Memory B cell (primary cell): ENCODE measurements at regions not wholly inside any gene's neighbourhood (a gene's known extent, or its start where the extent isn't known, plus 50 kb on each side); places are given as distances from the start of the nearest gene placed in this dataset.

Experiments
- ATAC-seq: fragments of 150-1000 bp; cut with Tn5 transposase; 2 replicates; pipeline ENCODE4 v1.10.0; 2021; ENCODE audit warnings: low read depth, mild to moderate bottlenecking, moderate library complexity
- DNase-seq, 2 donors: peaks; one replicate each; pipeline ENCODE4 v3.0.0; 2022; ENCODE audit warnings: low spot score in 2 of 2
- H3K27ac Mint-ChIP-seq: one replicate; pipeline ENCODE4 v1.8.0; 2022; ENCODE audit warnings: mild to moderate bottlenecking, moderate library complexity, mixed read lengths
- H3K27me3 Mint-ChIP-seq: one replicate; pipeline ENCODE4 v1.8.0; 2022; ENCODE audit warnings: mixed read lengths
- H3K36me3 Mint-ChIP-seq: one replicate; pipeline ENCODE4 v1.8.0; 2022; ENCODE audit warnings: mild to moderate bottlenecking, mixed read lengths
- H3K4me1 Mint-ChIP-seq: one replicate; pipeline ENCODE4 v1.8.0; 2022; ENCODE audit warnings: mixed read lengths
- H3K4me3 Mint-ChIP-seq: one replicate; pipeline ENCODE4 v1.8.0; 2022; ENCODE audit warnings: mild to moderate bottlenecking, moderate library complexity, mixed read lengths
- H3K9me3 Mint-ChIP-seq: one replicate; pipeline ENCODE4 v1.8.0; 2022; ENCODE audit warnings: mixed read lengths

DNA sequence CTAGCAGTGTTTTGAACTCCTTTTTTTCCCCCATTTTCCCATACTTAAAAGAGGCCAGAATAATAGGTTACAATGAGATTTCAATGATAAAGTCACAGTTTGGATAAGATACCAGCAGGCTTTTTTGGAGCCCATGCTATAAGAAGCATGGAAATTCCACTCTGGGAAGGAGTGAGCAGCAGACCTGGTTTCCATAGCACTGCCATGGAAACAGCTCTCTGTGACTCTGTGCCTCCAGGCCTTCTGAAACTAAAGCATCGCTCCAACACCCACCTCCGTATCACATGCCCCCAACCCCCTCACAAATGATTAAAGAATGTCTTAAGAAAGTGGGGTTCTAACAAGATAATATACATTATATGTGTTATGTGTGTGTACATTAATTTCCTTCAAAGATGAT lies 165.0 kb downstream of the GRIN2B start:
- no peak overlapping the region for H3K27ac Mint-ChIP-seq
- H3K27me3 Mint-ChIP-seq: peaks cover 3% of the 10 kb centered on the region
- no peak overlapping the region for H3K4me3 Mint-ChIP-seq
- ATAC-seq (no peak), DNase-seq (no peak)
- no peaks in the 10 kb centered on the region for H3K4me1 Mint-ChIP-seq
- no peaks in the 10 kb centered on the region for H3K9me3 Mint-ChIP-seq
- H3K36me3 Mint-ChIP-seq: no peaks in the 10 kb centered on the region

DNA sequence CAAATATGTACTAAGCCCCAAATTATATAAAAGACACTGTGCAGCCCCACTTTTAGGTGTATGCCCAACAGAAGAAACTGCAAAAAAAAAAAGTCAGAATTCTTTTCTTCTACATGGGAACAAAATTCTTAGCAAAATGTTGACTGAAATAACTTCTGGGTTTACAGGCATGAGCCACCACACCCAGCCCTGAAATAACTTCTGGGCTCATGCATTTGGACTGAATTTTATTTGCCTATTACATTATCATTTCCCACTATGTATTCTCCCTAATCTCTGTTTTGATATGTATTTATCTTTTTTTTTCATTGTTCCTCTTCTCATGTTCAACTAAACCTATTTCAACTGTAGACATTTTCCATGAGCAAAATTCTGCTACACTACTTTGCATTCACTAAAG lies 169.2 kb downstream of the GRIN2B start:
- Mint-ChIP-seq H3K36me3 (no peaks in the 10 kb centered on the region), H3K4me3 (no peak overlapping the region), H3K9me3 (no peaks in the 10 kb centered on the region), H3K4me1 (no peaks in the 10 kb centered on the region), H3K27me3 (peaks cover 6% of the 10 kb centered on the region), H3K27ac (no peak overlapping the region)
- no peak for ATAC-seq
- no peak for DNase-seq

DNA sequence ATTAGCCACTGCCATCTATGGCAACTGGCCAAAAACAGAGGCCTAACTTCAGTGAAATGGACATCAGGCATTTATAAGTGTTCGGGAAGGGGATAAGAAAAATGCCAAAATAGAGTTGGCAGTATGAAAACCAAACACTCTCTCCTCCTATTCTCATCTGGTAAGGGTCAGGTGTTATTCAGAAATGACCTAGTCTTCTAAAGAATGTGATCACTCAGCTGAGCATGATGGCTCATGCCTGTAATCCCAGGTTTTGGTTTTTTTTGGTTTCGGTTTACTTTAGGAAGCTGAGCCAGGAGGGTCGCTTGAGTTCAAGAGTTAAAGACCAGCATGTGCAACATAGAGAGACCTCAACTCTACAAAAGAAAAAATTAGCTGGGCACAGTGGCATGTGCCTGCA lies 170.3 kb downstream of the GRIN2B start:
- Mint-ChIP-seq H3K27ac (no peak overlapping the region), H3K4me3 (no peak overlapping the region), H3K27me3 (peaks cover 8% of the 10 kb centered on the region), H3K4me1 (no peaks in the 10 kb centered on the region), H3K9me3 (peaks cover 2% of the 10 kb centered on the region), H3K36me3 (no peaks in the 10 kb centered on the region)
- DNase-seq (no peak), ATAC-seq (no peak)

DNA sequence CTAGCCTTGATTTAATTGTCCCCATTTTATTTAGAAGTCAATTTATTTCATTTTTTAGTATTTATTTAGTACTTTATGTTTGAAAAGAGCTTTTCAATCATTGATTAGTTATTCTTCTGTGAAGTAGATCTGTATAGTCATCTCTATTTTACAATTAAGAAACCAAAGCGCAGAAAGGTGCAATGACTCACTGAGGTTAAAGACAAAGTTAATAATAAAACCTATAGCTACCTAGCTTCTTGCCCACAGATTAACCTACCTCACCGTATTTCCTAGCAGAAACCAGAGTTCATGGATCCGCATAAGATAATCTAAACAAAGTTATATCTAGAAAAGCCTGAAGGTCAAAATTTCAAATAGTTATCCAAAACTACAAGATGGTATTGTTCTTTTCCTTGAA lies 176.4 kb downstream of the GRIN2B start:
- no peaks in the 10 kb centered on the region for H3K4me1 Mint-ChIP-seq
- DNase-seq: no peak

DNA sequence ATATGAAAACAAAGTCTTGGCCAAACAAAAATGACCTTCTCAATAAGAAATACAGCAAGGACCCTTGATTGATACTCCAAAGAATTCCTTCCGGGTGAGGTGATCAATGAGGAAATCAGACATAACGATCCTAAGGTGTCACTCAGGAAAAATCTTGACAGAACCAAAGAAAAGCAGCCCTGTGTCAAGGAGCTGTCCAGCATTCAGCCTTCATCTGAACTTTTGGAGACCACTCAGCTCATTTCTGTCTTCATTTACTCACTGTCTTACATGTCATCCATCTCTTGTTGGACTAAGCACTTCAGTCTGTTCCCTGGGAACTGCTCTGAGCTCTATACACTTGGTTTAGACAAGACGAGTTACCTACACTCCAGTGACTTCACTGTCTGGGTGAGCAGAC lies 179.9 kb downstream of the GRIN2B start:
- Mint-ChIP-seq H3K27ac (no peak overlapping the region), H3K4me1 (no peaks in the 10 kb centered on the region), H3K36me3 (no peaks in the 10 kb centered on the region), H3K9me3 (peaks cover 2% of the 10 kb centered on the region), H3K4me3 (no peak overlapping the region), H3K27me3 (peaks cover 2% of the 10 kb centered on the region)
- no peak for ATAC-seq
- DNase-seq: no peak

More for the DNA sequence above, 176.4 kb downstream of the GRIN2B start:
- no peak for ATAC-seq
- H3K4me3 Mint-ChIP-seq: no peak overlapping the region
- peaks cover 2% of the 10 kb centered on the region for H3K9me3 Mint-ChIP-seq
- peaks cover 5% of the 10 kb centered on the region for H3K27me3 Mint-ChIP-seq
- H3K27ac Mint-ChIP-seq: no peak overlapping the region
- no peaks in the 10 kb centered on the region for H3K36me3 Mint-ChIP-seq

DNA sequence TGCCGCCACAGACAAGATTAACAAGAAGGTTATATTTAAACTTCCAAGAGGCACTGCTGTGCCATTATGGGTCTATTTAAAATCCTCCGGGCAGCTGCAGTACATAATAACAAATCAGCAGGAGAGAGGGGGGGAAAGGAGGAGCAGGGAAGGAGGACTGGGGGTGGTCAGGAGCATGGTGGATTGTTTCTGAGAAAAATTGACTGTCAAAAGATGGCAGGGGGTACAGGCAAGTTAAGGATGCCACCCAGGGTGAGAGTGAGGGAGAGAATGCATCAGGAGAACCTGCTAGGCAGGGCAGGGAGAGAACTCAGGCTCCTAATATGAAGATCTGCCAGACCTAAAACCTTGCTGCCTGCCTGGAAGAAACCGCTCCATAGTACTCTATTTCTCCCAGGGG lies 181.8 kb downstream of the GRIN2B start:
- Mint-ChIP-seq H3K4me3 (no peak overlapping the region), H3K36me3 (no peaks in the 10 kb centered on the region), H3K4me1 (no peaks in the 10 kb centered on the region), H3K9me3 (no peaks in the 10 kb centered on the region), H3K27ac (no peak overlapping the region), H3K27me3 (no peaks in the 10 kb centered on the region)
- no peak for ATAC-seq
- DNase-seq: no peak

DNA sequence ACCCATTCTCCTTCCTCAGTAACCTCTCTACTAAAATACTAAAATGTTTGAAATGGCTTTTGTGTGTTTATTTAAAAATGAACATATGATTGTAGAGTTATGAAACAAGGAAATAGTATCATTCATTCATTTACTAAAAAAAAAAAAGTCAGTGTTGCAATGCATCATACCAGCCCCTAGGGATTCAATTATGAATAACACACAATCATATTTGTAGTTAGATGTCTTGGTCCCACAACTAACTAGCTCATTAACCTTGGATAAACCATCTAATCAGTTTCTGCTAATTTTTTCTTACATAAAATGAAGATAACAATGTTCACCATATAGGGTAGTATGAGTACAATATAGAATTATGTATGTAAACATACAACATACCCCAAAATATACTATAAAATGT lies 183.2 kb downstream of the GRIN2B start:
- Mint-ChIP-seq H3K4me3 (no peak overlapping the region), H3K4me1 (no peaks in the 10 kb centered on the region), H3K27me3 (no peaks in the 10 kb centered on the region), H3K36me3 (no peaks in the 10 kb centered on the region), H3K27ac (no peak overlapping the region), H3K9me3 (no peaks in the 10 kb centered on the region)
- ATAC-seq (no peak), DNase-seq (no peak)

DNA sequence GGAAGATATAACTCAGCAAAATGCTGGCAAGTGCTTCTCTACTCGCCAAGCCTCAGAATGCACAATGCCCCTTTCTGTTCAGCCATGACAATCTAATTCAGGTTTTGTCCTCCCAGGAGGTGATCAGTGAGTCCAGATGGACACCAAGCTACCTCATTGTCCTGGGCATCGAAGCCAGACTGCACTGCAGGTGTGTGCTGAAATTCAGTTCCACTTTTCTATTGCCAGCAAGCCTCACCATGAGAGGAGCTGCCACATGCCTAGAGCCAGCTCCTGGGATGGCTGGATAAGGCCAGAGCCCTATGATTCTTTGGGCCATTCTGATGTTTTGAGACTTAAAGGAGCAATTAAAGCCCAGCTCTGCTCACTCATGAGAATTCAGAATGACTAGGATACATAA lies 186.7 kb downstream of the GRIN2B start:
- Mint-ChIP-seq H3K27me3 (no peaks in the 10 kb centered on the region), H3K4me1 (peaks cover 10% of the 10 kb centered on the region)
- no peak for ATAC-seq

DNA sequence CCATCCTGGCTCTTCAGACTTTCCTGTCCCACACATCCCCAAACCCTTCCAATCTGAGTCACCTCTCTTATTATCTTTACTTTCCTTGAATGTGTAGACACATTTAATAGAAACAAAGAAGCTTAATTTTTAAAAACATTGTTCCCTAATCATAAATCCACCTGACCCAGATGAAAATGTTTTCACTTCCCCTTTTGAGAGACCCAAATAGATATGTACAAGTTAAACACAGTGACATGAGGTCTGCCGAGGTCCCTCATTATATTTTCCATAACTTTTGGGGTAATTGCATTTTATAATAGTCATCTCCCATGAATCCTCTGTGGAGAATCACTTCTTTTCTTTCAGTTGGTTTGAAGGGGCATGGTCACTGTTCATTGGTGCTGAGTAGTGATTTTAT lies 191.1 kb downstream of the GRIN2B start:
- Mint-ChIP-seq H3K4me1 (peaks cover 10% of the 10 kb centered on the region), H3K4me3 (no peak overlapping the region), H3K9me3 (no peaks in the 10 kb centered on the region), H3K27me3 (peaks cover 2% of the 10 kb centered on the region), H3K27ac (no peak overlapping the region), H3K36me3 (no peaks in the 10 kb centered on the region)
- DNase-seq (peak in 1 of 2 donors; percentile 7), ATAC-seq (peak; percentile 78)

More for the DNA sequence above, 186.7 kb downstream of the GRIN2B start:
- no peak overlapping the region for H3K4me3 Mint-ChIP-seq
- no peak for DNase-seq
- no peaks in the 10 kb centered on the region for H3K36me3 Mint-ChIP-seq
- H3K9me3 Mint-ChIP-seq: no peaks in the 10 kb centered on the region
- no peak overlapping the region for H3K27ac Mint-ChIP-seq

DNA sequence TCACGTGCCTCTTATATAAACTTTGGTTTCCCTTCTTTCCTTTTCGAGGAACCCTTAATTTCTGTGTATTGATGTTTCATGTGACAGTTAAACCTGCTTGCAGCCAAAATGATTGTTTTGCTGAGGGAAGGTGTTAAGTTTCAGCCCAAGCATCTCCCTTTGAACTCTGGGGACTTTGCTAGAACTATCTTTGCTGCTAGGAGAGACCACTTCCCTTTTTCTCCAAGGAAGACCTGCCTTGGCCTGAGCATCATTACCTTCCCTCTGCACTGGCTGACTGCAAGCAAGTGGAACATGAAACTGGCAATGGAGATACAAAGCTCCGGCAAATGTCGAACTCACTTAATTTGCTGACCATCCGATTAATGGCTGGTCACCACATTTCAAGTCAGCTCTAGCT lies 192.8 kb downstream of the GRIN2B start:
- Mint-ChIP-seq H3K36me3 (no peaks in the 10 kb centered on the region), H3K4me3 (no peak overlapping the region), H3K27me3 (peaks cover 2% of the 10 kb centered on the region), H3K27ac (no peak overlapping the region), H3K9me3 (no peaks in the 10 kb centered on the region), H3K4me1 (peaks cover 10% of the 10 kb centered on the region)
- DNase-seq (no peak), ATAC-seq (no peak)

DNA sequence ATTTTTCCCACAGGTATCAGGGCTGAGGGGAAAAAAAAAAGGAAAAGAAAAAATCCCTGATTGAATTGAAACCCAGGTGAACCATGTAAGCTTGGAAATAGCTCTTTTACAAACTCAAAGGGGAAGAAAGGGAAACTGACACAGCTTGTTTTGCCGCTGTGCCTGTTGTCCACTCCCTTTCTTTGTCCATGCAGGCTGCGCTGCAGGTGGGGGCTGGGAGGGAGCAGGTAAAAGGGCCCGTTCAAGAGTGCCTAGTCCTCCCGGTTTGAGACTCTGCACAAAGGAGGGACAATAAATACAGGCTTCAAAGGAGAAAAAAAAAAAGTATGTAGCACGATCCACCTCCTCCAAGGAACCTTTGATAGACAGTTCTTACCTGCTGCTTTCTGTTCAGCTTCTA lies 194.8 kb downstream of the GRIN2B start:
- no peak for DNase-seq
- no peak overlapping the region for H3K4me3 Mint-ChIP-seq
- no peak for ATAC-seq
- H3K27me3 Mint-ChIP-seq: peaks cover 9% of the 10 kb centered on the region
- peaks cover 10% of the 10 kb centered on the region for H3K4me1 Mint-ChIP-seq
- no peaks in the 10 kb centered on the region for H3K36me3 Mint-ChIP-seq
- no peaks in the 10 kb centered on the region for H3K9me3 Mint-ChIP-seq
- no peak overlapping the region for H3K27ac Mint-ChIP-seq

DNA sequence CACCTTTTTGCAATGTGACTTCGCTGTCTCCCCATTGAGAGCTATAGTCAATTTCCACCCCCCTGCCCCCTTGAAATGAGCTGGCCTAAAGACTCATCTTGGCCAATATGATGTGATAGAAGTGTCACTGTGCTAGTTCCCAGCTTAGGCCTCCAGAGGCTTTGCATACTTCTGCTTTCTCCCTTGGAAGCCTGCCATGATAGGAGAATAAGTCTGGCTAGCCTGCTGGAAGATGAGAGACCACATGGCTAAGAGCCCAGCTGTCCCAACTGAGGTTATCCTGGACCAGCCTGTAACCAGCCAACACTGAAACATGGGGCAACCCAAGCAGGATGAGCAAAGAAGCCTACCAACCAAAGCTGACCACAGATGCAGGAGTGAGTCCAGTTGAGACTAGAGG lies 196.9 kb downstream of the GRIN2B start:
- ATAC-seq (no peak), DNase-seq (no peak)
- H3K9me3 Mint-ChIP-seq: no peaks in the 10 kb centered on the region
- H3K27me3 Mint-ChIP-seq: peaks cover 9% of the 10 kb centered on the region
- no peaks in the 10 kb centered on the region for H3K36me3 Mint-ChIP-seq
- no peak overlapping the region for H3K4me3 Mint-ChIP-seq
- no peaks in the 10 kb centered on the region for H3K4me1 Mint-ChIP-seq
- no peak overlapping the region for H3K27ac Mint-ChIP-seq

DNA sequence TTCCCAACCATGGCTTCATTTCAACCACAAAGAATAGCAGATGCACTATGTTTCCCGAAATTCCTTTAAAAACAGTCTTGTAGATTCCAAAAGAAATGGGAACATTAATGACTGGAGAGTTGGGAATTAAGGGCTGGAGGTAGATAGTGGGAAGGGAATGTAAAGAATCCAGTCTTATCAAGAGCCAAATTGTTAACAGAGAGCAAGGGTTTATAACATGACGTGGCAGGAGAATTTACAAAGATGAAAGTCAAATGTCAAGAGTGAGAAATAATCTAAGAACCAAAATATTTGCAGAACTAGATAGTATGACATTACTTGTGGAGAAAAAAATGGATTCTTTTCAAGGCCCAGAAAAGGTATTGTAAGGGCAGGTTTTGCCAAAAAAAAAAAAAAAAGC lies 200.9 kb downstream of the GRIN2B start:
- no peaks in the 10 kb centered on the region for H3K36me3 Mint-ChIP-seq
- peaks cover 11% of the 10 kb centered on the region for H3K27me3 Mint-ChIP-seq
- no peak for ATAC-seq
- H3K9me3 Mint-ChIP-seq: peaks cover 4% of the 10 kb centered on the region
- H3K27ac Mint-ChIP-seq: no peak overlapping the region
- DNase-seq: no peak
- H3K4me1 Mint-ChIP-seq: no peaks in the 10 kb centered on the region
- no peak overlapping the region for H3K4me3 Mint-ChIP-seq

DNA sequence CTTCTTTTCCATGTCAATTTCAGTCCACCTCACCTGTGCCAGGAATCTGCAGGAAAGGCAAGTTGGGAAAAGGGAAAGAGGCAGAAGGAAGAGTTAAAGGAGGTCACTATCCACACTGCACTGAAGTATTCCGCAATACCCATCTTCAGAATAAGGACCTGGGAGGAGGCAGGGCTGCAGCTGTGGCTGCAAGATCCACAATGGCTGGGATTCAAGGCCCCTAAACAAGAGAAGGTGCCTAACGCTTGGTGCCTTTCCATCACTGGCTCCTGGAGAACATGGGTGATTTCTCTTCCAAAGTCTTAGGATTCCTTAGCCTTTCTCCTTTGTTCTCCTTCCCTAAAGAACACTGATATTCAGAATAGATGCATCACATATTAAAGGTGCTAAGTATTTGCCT lies 204.0 kb downstream of the GRIN2B start:
- Mint-ChIP-seq H3K9me3 (peaks cover 4% of the 10 kb centered on the region), H3K4me1 (no peaks in the 10 kb centered on the region), H3K27me3 (peaks cover 5% of the 10 kb centered on the region), H3K36me3 (no peaks in the 10 kb centered on the region), H3K4me3 (no peak overlapping the region), H3K27ac (no peak overlapping the region)
- no peak for ATAC-seq
- no peak for DNase-seq

DNA sequence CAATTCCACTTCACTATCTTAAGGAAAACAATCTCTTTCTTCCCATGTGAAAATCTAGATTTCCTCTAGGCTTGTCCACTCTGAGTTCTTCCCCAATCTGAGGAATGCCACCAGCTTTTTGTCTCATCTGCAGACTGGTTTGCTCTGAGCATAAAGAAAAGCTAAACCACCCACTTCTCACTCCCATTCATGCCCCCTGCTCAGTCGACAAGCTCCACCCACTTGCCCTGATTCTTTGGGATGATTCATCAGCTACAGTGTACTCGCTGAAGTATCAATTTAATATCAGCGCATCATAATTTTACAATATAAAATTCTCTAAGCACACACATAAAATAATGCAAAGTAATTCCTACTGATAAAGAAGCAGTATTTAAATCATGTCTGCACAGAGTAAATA lies 209.1 kb downstream of the GRIN2B start:
- DNase-seq (no peak), ATAC-seq (no peak)
- Mint-ChIP-seq H3K9me3 (peaks cover 4% of the 10 kb centered on the region), H3K4me1 (no peaks in the 10 kb centered on the region), H3K36me3 (no peaks in the 10 kb centered on the region), H3K27ac (no peak overlapping the region), H3K27me3 (peaks cover 4% of the 10 kb centered on the region), H3K4me3 (no peak overlapping the region)

DNA sequence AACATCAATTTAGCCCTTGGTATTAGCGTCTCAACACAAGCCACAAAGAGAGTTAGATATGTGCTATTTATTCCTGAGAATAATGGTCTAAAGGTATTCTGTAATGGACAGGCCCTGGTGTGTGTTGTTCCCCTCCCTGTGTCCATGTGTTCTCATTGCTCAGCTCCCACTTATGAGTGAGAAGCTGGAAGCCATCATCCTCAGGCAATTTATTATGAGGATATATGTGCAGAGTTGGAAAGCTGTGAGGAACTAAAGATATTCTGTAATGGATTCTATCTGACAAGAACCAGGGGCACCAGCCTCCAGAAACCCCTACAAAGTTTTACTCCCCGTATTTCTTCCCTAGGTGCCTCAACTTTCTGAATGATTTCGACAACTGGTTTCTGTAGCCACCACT lies 210.8 kb downstream of the GRIN2B start:
- ATAC-seq (no peak), DNase-seq (no peak)
- Mint-ChIP-seq H3K36me3 (no peaks in the 10 kb centered on the region), H3K4me1 (no peaks in the 10 kb centered on the region), H3K27me3 (peaks cover 1% of the 10 kb centered on the region), H3K9me3 (no peaks in the 10 kb centered on the region), H3K4me3 (no peak overlapping the region), H3K27ac (no peak overlapping the region)
